Stimulated activated CD8-positive, alpha-beta memory T cell treated with anti-CD3 and anti-CD28 coated beads, Interleukin-15, amount 100 ng/mL, for 24 hours (primary cell): ENCODE measurements at regions not wholly inside any gene's neighbourhood (a gene's known extent, or its start where the extent isn't known, plus 50 kb on each side); places are given as distances from the start of the nearest gene placed in this dataset.

Source experiments
- DNase-seq: peaks from one replicate; pipeline ENCODE4 v3.0.0-alpha.2; 2020; ENCODE audit warnings: low read depth

DNA sequence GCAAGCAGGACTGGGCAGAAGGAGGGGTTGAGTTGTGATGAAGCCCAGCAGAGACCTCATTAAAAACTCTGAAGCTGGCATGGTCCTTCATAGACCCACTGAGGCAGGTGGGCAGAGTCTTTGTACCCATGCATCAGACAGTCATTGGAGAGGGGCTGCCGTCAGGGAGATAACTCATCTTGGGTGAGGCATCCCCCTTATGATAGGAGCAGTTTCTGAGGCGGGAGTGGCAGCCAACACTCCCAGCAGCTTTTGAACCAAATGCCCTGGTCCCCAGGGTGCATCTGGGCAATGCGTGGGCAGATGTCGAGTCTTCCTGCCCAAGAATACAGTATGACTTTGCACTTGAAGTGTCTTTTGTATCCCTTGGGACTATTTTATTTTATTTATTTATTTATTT, 68.1 kb downstream of the HTR5A start:
- no peak for DNase-seq

DNA sequence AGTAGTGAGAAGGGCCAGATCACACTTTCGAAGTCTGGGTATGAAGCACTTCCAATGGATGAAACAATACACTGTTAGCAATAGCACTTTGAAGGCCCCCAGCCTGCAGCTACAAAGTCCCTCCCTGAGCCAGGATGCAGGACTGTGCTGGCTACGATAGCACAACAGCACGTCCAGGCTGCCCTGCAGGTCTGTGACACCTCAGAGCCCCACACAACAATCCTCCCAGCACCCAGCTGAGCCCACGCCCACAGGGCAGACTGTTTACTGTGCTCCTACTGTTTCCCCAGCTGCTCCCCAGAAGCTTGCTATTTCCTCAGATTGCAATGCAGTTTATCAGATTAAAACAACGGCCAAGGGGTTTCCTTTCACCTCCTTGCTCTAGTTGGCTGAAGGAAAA, 71.4 kb downstream of the HTR5A start:
- no peak for DNase-seq

DNA sequence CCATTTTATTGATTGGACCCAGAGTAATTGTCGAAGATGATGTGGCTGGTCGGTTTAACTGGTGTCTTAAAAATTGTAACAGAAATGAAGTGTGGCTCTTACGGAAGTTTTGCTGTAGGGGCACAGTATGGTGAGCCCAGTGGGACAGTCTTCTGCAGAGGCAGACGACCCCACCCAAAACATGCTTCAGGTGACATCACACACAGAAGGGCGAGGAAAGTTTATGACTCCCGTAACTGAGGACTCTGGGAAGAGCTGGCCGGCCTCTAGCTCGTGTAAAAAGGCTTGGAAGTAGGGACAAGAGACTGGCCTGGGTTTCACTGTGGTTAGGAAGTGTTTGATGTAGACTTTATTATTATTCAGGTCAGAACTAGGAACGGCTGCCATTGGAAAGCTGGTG, 73.3 kb downstream of the HTR5A start:
- no peak for DNase-seq

DNA sequence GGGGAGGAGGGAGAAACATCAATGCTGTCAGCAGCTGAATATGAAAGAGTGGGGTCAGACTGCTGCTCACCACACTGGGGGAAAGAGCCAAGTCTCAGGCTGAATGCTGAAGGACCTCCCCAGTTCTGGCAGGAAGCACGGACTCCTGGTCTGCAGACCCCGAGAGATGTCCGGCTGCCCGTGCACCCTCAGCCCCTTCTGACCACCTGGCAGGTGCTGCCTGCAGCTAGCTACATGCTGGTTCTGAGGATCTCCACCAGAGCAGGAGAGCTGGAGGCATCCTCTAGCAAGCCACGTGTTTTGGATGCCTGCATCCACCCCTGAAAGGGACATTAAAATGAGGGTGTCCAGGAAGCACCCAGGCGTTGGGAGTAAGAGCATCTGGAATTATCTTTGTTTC, 74.2 kb downstream of the HTR5A start:
- DNase-seq = no peak

DNA sequence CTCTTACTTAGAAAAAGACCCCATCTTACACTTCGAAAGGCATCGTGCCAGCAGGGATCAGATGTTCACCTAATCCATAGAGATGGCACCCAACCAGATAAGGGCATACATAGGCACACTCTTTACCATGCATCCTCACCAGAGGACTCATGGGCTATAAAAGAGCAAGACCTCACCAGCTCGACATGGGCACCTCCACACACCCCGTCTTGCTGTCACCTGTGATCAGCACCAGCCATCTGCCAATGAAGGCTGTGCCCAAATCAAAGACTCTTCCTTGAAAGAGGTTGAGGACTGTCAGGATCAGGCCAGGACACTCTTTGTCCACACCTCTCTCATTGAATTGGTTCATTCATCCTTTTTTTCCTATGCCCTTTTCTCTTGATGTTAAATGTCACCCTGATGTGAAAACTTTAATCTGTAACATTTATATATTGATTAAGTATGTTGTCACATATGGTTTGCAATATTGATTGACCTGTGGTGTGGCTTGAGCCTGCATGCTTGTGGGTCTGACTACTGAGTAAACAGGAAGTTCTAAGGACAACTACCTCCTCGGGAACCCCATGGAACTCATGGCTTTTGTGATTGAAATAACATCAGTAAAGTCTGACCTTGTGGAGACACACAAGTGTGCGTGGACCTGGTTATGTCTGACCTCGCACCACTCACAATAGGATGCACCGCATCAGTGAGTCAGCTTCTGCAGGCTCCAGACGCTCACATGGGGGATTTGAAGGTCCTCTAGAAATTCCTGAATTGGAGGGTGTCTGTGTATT, 75.5 kb downstream of the HTR5A start:
- DNase-seq = no peak

DNA sequence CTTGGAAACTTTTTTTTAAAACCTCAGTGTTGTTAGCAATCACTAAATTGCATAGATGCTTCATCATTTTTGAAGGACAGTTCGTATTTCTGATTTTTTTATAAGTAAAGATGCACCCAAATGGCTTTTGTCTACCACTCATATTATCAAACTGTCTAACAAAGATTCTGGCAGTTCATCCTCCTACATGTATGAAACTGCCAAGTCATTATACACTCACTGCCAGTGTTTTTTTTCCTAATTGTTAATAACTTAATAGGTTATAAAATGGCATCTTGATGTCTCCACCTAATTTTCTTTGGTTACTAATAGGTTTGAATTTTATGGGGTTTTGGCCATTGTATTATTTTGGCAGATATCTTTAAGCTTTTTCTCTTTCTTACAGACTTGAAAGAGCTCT, 77.0 kb downstream of the HTR5A start:
- DNase-seq = no peak

DNA sequence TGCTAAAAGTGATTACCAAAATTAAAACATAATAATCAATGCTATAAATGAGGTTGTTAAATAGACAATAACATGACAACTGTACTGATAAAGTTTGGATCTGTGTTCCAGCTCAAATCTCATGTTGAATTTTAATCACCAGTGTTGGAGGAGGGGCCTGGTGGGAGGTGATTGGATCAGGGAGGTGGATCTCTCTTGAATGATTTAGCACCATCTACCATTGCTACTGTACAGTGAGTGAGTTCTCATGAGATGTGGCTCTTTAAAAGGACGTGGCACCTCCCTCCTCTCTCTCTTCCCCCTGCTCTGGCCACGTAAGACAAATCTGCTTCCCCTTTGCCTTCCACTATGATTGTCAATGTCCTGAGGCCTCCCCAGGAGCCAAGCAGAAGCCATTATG, 77.5 kb downstream of the HTR5A start:
- DNase-seq = no peak

DNA sequence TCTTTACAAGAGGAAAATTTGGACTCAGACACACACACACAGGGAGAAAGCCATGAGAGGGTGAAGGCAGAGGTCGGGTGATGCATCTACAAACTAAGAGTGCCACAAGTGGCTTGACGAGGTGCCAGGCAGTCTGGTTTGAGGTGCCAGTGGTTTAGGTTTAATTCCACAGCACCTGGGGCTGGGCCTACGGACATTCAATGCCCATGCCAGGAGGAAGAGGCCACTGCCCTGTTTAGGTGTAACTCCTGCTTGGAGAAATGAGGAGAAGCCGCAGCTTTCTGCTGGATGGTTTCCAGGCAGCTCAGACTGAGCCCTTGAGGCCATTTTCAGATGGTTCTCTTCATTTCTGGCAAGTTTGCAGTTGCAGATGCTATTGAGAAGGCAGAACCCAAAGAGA, 83.6 kb downstream of the HTR5A start:
- DNase-seq = no peak

DNA sequence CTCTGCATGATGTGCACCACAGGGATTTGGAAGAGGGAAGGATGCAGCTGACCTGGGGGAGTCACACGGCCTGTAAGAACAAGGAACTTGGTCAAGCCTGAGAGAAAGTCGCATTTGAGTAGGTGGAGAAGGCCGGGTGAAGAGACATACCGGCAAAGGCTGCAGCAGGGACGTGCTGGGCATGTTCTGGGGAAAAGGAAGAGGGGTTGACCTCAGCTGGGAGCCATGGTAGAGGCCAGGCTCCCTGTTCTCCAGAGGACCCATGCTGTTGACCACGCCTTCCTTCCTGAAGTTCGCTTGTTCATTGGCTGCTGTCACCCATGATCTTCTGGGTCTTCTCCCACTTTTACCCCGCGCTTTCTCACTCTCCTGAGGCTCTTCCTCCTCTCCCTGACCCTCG, 84.5 kb downstream of the HTR5A start:
- DNase-seq = no peak

DNA sequence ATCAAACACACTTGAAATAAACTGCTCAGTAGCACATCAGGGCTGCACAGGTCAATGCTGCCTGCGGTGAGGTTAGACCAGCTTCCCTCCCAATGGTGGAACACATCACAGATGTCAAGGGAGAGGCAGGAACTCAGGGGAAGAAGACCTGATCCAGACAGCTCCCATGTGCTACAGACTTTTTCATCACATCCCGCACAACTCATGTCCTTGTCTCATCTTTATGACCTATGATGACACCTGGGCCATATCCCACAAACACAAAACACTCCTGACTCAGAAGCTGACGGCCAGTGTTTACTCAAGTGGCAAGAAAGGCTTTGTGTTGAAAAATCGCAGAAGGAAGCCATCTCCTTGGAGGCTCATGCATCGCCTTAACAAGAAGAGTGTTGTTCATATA, 91.6 kb downstream of the HTR5A start:
- DNase-seq = no peak

DNA sequence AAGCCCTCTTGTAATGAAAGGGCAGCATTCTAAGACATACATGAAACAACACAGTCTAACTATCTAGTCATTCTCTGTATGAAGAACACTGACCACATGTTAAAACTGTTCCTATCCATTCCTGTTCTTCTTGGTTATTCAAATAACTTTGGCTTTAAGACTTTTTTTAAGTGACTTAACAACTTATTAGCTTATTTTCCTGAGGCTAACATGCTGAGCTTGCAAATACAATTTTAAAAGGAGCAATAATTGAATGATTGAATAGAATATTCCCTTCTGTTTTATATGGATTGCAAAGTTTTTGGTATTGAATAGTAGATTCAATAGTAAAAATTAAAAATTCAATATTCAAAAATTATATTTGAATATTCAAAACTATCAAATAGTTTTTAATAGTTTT, 92.3 kb downstream of the HTR5A start:
- no peak for DNase-seq

DNA sequence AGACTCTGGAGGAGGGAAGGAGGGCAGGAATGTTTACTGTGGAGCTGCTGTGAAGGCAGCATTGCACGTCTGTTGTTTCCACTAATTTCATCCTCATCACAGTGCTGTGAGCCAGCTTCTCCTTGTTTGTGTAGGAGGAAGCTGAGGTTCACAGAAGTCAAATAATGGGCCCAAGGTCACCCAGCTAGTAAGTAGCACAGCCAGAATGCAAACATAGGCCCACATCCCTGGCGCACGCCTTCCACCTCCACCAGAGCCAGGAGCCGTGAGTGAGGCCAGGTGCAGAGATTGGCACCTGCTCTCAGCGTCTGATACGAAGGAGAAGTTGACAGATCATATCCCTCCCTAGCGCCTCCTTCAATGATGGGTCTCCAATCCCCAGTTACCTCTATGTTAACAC, 93.6 kb downstream of the HTR5A start:
- DNase-seq = no peak

DNA sequence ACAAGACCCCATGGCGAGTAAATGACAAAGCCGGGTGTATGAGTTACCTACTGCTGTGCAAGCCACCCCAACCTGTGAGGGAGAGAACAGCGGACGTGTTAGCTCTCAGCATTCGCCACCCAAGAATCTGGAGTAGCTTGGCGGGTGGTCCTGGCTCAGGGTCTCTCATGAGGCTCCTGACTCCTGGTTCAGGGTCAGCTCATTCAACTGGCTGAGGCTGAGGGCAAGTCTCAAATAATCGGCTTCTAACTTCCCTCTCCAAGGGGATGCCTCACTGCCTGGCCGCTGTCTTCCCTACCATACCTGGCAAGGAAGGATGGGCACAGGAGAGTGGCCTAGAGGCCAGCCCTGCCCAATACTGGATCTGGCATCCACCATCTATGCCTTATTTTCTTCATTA, 94.2 kb downstream of the HTR5A start:
- no peak for DNase-seq

DNA sequence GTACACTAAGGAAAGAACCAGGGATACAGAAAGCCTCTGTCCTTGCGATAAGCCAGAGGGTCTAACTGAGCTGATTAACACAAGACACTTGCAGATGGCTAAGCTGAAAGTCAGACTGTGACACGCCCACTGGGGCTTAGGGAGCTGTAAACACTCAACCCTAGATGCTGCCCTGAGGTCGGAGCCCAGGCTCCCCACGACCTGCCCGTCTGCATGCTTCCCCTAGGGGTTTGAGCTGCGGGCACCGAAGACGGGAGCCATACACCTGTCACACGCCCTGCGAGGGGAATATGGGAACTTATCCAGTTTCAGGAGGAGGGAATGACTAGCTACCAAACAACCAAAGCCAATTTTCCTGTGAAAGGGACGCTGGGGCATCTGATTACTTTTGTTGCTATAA, 96.0 kb downstream of the HTR5A start:
- DNase-seq = no peak

DNA sequence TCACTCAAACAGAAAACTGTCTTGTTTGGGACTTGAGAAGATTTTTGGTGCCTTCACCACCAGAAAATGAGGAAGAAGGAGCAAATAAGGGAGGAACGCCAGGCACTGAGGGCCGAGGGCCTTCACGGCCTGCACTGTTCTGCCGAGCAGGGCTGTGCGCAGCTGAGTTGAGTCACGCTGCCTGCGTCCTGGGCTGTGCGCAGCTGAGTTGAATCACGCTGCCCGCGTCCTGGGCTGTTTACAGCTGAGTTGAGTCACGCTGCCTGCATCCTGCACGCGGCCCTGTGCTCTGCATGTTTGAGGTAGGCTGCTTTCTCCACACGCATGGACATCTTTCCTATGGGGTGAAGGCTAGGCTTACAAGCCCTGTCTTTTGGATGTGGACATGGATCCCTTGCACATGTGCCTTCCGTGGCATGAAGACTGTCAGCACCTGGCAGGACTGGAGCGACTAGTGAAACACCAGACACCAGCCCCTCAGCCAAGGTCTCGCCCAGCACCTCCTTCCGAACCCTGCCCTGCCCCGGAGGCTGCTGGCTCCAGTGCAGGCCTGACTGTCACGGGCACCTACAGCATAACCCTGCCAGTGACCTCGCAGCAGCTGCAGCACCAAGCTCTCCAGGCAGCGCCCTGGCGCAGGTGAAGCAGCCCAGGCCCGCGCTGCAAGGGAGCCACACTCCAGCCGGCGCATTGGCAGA, 96.7 kb downstream of the HTR5A start:
- DNase-seq = no peak

DNA sequence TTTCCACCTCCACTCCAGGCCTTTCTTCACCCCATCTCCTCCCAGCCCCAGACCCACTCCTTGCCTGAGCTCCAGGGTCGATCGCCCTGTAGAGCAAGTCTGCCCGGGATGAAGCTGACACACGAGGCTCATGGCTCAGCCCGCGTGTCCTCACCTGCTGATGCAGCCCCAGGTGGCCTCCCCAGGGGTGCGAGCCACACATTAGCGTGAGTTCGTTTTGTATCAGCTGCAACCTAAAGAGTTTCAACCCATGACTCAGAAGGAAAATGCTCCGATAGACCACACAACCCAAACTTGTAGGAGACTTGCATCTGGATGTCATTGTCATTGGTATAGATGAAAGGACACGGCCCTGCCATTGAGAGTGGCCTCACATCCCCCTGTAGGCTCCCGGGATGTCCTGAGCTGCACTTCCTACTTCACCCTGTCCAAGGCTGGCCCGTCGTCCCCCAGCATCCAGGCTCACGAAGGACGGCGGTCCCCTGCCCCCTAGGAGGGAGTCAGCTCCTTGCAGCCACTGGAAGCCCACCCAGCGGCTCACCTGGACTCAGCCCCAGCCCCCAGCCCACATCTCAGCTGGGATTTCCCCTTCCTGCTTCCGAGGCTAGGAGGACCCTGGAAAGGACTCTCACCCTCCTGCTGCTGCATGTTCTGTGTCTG, 97.7 kb downstream of the HTR5A start:
- DNase-seq = no peak

DNA sequence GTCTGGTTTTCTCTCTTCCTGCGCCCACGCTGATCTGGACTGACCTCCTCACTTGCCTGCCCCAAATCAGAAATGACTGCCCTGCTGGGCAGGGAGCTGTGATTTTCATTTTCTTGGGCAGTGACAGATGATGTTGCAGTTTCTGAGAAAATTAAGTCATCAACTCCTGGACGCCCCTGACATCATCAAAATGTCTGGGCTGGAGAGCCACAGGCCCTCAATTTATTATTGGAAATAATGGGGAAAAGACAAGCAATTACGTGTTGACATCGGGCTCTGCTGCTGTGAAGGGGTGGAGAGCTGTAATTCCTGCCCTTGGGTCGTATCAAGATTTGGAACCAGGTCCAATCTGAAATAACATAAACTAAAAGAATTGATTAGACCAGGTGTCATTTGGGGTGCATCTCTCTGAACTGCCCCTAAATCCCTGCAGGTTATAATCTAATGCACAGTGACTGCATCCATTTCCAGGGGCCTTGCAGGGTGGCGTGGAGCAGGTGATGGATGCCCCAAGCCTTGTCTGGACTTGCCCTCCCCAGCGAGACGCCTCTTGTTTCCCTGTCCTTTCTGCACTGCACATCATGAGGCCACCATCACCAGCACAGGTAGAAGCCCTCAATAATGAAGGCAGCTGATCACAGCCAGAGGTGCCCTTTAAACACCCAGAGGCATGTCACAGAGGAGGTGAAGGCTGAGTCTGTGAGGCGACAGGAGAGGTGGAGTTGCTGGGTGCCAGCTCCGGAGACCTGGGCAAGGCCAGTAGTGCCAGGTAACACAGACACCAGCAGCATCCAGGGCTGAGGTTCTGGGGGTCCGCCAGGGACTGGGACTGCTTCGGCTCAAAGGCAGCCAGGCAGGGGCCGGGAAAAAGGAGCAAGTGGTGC, 98.7 kb downstream of the HTR5A start:
- no peak for DNase-seq

DNA sequence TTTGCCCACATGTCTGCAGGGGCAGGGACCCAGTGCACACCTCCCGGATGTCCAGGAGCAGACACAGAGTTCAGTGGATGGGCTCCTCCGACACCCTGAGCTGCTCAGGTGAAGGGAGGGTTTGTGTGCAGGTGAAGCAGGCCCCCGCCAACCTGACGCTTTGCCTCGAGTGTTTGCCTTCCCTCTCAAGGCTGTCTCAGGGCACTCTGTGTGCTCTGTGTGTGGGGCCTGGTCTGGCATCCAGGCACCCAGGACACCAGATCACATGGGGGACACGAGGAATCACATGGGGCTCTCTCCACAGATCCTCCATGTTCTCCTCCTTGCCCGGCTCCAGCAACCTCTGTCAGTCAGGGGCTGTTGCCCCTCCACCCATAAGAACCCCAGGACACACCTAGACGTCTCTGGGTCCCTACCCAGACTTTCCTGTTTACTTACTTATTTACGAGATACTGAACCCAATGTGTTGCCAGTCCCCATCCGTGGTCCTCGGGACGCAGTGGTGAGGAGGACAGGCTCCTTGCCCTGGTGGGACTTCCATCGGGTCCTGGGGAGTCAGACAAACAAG, 99.5 kb downstream of the HTR5A start:
- DNase-seq = no peak

DNA sequence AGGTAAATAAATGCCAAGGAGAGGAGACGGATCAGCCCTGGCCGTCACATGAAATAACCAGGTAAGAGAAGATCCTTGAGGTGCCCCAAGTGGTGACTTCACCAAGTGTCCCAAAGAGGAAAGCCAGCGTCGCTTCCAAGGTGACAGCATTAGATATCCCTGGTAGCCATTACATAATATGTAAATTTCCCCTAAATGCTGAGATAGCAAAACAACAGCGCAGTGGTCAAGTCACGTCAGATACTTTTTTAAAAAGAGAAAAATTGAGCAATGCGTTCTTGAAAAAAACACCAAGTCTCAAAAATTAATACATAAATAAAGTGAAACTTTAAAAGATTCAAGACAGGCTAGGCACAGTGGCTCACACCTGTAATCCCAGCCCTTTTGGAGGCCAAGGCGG, 100.2 kb downstream of the HTR5A start:
- DNase-seq = no peak

DNA sequence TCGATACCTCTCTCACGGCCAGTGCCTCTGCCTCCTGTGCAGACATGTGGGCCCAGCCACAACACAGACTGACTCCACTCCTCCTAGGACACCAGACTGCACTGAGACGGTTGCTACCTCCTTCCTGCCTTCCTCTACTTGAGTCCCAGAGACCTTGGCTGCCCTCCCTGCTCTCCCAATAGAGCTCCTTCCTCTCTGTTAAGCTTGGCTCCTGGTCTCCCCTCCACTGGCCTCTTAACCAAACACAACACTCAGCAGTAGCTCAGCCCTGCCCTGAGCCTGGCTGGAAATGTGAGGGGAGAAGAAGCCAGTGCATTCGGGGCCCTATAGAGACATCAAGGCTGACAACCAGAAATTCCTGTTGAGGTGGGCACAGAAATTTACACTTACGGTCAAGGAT, 102.0 kb downstream of the HTR5A start:
- DNase-seq = no peak

DNA sequence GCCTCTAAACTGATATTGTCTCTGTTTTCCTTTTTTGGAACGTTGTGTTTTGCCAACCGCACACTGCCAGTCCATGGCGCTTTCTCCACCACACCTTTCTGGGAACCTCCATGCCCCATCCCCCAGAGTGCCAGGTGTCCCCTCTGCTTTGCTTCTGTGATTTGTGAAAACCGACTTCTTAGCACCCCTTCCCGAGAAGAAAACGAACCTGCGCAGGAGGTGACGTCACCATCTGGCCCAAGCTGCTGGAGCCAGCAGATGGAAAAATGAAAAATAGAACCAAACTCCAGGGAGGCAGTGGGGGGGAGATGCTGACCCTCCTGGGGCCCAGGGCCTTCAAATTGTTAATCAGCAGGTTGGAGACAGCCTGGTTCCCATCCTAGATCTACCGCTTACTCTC, 103.8 kb downstream of the HTR5A start:
- no peak for DNase-seq

DNA sequence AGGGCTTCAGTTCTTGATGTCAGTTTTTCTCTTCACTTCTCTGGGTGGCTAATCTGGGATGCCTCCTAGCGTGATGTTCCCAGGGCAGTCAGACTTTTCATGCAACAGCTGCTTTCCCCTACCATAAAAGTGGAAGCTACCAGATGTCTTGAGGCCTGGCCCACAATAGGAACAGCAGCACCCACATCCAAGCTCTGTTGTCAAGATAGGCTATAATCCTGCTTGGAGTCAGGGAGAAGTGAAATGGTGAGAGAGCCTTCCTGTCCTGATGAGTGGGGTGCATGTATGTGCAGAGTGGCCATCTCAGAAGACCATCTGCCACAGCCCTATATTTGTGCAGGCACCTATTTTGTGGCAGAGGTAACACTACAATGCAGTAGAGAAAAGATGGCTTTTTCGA, 108.0 kb downstream of the HTR5A start:
- DNase-seq = no peak
